Uterus (tissue), 2 donors: ENCODE measurements at regions not wholly inside any gene's neighbourhood (a gene's known extent, or its start where the extent isn't known, plus 50 kb on each side); places are given as distances from the start of the nearest gene placed in this dataset.

Experiments used
- POLR2A ChIP-seq, 2 donors: fragments of 450-650 bp; IDR thresholded peaks; one replicate each; pipeline ENCODE4 v1.6.1; 2016; ENCODE audit warnings: antibody characterized with exemption in 2 of 2, mild to moderate bottlenecking in 1 of 2, moderate library complexity in 1 of 2
- TF ChIP-seq, protein P1 (sequence below), 4 experiments: fragments of 200-600 bp in 2 of 4; fragments of 450-650 bp in 2 of 4; sonication (generic) in 2 of 4; IDR thresholded peaks; one replicate each; pipeline ENCODE4 v1.5.1; 2016 to 2019; ENCODE audit warnings: antibody characterized with exemption in 4 of 4, mild to moderate bottlenecking in 2 of 4, moderate library complexity in 1 of 4

- TF ChIP-seq, protein P1, sequence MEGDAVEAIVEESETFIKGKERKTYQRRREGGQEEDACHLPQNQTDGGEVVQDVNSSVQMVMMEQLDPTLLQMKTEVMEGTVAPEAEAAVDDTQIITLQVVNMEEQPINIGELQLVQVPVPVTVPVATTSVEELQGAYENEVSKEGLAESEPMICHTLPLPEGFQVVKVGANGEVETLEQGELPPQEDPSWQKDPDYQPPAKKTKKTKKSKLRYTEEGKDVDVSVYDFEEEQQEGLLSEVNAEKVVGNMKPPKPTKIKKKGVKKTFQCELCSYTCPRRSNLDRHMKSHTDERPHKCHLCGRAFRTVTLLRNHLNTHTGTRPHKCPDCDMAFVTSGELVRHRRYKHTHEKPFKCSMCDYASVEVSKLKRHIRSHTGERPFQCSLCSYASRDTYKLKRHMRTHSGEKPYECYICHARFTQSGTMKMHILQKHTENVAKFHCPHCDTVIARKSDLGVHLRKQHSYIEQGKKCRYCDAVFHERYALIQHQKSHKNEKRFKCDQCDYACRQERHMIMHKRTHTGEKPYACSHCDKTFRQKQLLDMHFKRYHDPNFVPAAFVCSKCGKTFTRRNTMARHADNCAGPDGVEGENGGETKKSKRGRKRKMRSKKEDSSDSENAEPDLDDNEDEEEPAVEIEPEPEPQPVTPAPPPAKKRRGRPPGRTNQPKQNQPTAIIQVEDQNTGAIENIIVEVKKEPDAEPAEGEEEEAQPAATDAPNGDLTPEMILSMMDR (IDR thresholded peaks at IDR 0.05): no peak
- no peak for TF ChIP-seq POLR2A (IDR thresholded peaks at IDR 0.05)
These were observed 218.1 kb downstream of the SLITRK5 start for GRCh38 chr13:87889254-87889653.
